ENCODE measurements at regions not wholly inside any gene's neighbourhood (a gene's known extent, or its start where the extent isn't known, plus 50 kb on each side); places are given as distances from the start of the nearest gene placed in this dataset.

DNA sequence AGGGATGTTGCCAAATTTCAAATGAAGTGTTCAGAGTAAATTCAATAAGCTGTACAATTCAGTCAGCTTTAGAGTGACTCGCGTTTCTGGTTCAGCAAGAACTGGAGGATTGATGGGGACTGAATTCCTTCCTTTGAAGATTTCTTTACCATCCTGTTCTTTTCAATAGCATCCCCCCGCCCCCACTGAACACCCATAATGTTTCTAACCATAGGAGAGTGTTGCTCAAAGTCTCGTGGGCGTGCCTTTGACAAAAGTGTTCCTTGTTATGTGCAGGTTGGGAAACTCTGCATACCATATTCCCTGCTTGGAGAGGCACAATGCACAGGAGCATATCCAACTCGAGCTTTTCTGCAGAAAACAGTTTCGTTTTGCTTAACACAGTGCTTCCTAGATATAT, 323.5 kb upstream of the CASK start:
- 22% methylated on average over 7 of the region's 7 CpGs for WGBS (ENCODE audit: insufficient coverage, low coverage, low lambda C conversion rate, missing lambda C conversion rate)
- intact Hi-C loops (cut with DNase I), result no loop called here
- H3K27ac ChIP-seq, result no peak overlapping the region
- H3K4me1 ChIP-seq, result no peaks in the 10 kb centered on the region
- ATAC-seq (no peak), DNase-seq (no peak)
- H3K9me3 ChIP-seq, result no peaks in the 10 kb centered on the region
- no peak overlapping the region for H3K4me3 ChIP-seq
- no peak for TF ChIP-seq CTCF (IDR thresholded peaks at IDR 0.05)
- TF ChIP-seq POLR2A (IDR thresholded peaks at IDR 0.05), result no peak
- peaks cover 0 to 7% of the 10 kb centered on the region in 2 donors for H3K27me3 ChIP-seq
- H3K36me3 ChIP-seq, result no peaks in the 10 kb centered on the region

- intact Hi-C loops (cut with DNase I), result no loop called here
- TF ChIP-seq POLR2A (IDR thresholded peaks at IDR 0.05) (no peak), CTCF (IDR thresholded peaks at IDR 0.05) (no peak)
- WGBS (ENCODE audit: insufficient coverage, low coverage, low lambda C conversion rate, missing lambda C conversion rate), result 32% methylated on average over 6 of the region's 6 CpGs
- DNase-seq (no peak), ATAC-seq (no peak)
- no peaks in the 10 kb centered on the region for H3K27me3 ChIP-seq
- no peak overlapping the region for H3K27ac ChIP-seq
- H3K9me3 ChIP-seq, result no peaks in the 10 kb centered on the region
- H3K4me1 ChIP-seq, result no peaks in the 10 kb centered on the region
- H3K4me3 ChIP-seq, result no peak overlapping the region
- H3K36me3 ChIP-seq, result no peaks in the 10 kb centered on the region
Measured at GRCh38 chrX:42242004-42242403, 318.6 kb upstream of the CASK start.

GRCh38 chrX:42241421-42241820, 318.1 kb upstream of the CASK start:
- intact Hi-C loops (cut with DNase I), result no loop called here
- ATAC-seq (no peak), DNase-seq (no peak)
- Histone ChIP-seq H3K4me1 (no peaks in the 10 kb centered on the region), H3K9me3 (no peaks in the 10 kb centered on the region), H3K27me3 (no peaks in the 10 kb centered on the region), H3K4me3 (no peak overlapping the region), H3K27ac (no peak overlapping the region), H3K36me3 (no peaks in the 10 kb centered on the region)
- WGBS (ENCODE audit: insufficient coverage, low coverage, low lambda C conversion rate, missing lambda C conversion rate), result 13% methylated on average over 1 of the region's 1 CpG
- no peak for TF ChIP-seq CTCF (IDR thresholded peaks at IDR 0.05)
- no peak for TF ChIP-seq POLR2A (IDR thresholded peaks at IDR 0.05)

- Histone ChIP-seq H3K27me3 (no peaks in the 10 kb centered on the region), H3K4me3 (no peak overlapping the region), H3K9me3 (no peaks in the 10 kb centered on the region), H3K4me1 (no peaks in the 10 kb centered on the region), H3K36me3 (no peaks in the 10 kb centered on the region), H3K27ac (no peak overlapping the region)
- intact Hi-C loops (cut with DNase I), result no loop called here
- 64% methylated on average over 1 of the region's 2 CpGs for whole genome bisulfite sequencing (ENCODE audit: insufficient coverage, low coverage, low lambda C conversion rate, missing lambda C conversion rate)
- no peak for ATAC-seq
- DNase-seq, result no peak
- no peak for TF ChIP-seq POLR2A (IDR thresholded peaks at IDR 0.05)
- no peak for TF ChIP-seq CTCF (IDR thresholded peaks at IDR 0.05)
Measured at GRCh38 chrX:42237956-42238355, 314.6 kb upstream of the CASK start.

GRCh38 chrX:42229533-42229932, 306.2 kb upstream of the CASK start:
- 44% methylated on average over 2 of the region's 2 CpGs for WGBS (ENCODE audit: insufficient coverage, low coverage, low lambda C conversion rate, missing lambda C conversion rate)
- DNase-seq (no peak), ATAC-seq (no peak)
- no peak overlapping the region for H3K4me3 ChIP-seq
- intact Hi-C loops (cut with DNase I), result no loop called here
- no peak for TF ChIP-seq POLR2A (IDR thresholded peaks at IDR 0.05)
- H3K36me3 ChIP-seq, result no peaks in the 10 kb centered on the region
- H3K27me3 ChIP-seq, result peaks cover 0 to 4% of the 10 kb centered on the region in 2 donors
- no peak overlapping the region for H3K27ac ChIP-seq
- no peaks in the 10 kb centered on the region for H3K4me1 ChIP-seq
- H3K9me3 ChIP-seq, result no peaks in the 10 kb centered on the region
